ENCODE measurements at regions not wholly inside any gene's neighbourhood (a gene's known extent, or its start where the extent isn't known, plus 50 kb on each side); places are given as distances from the start of the nearest gene placed in this dataset.
"Not testable (repeated sequence)": the region's sequence is repeated elsewhere in the genome, so short reads cannot be mapped to it uniquely, and the experiment has no call there.

DNA sequence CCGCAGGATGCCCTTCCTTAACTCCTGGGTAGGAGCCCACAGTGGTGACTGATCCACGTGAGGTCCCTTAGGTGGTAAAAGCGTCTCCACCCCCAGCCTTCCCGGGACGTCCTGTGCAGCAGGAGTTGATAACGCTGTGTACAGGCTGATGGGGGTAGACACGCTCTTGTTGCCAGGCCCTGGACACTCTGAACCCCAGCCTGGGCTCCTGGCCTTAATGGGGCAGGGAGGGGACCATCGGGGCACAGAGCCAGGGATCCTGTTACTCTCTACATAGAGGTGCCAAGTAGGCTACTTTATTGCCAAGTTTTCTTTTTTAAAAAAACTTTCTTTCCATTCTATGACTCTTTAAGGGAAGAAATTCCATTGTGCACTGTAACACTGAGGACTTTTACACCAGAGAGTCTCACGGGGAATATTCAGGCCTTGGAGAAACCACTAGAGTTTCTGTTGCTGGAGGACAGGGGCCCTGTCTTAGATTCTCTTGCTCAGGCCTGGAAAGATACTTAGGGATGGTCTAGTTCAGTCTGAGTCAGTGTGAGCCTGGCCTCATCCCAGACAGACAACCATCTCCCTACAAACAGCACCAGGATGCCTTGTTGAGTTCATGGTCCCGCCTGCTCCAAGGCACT lies 104.3 kb upstream of the RNU6-1 start:
- DNase-seq (ENCODE audit: low read depth): no peak

DNA sequence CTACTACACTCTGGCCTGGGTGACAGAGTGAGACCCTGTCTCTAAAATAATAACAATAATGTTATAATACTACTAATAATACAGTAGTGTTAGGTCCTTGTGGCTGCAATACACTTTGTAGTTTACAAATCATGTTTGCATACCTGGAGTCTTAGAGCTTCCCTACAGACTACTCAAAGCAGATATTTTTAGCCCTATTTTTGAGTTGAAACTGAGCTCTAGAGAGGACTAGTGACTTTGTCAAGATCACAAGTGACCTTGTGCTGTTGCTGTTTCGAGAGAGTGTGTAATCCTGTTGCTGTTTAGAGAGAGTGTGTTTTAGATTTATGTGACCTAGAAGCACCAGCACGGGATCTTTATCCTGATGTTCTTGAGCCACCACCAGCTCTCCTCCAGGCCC lies 105.3 kb upstream of the RNU6-1 start:
- DNase-seq (ENCODE audit: low read depth): no peak

DNA sequence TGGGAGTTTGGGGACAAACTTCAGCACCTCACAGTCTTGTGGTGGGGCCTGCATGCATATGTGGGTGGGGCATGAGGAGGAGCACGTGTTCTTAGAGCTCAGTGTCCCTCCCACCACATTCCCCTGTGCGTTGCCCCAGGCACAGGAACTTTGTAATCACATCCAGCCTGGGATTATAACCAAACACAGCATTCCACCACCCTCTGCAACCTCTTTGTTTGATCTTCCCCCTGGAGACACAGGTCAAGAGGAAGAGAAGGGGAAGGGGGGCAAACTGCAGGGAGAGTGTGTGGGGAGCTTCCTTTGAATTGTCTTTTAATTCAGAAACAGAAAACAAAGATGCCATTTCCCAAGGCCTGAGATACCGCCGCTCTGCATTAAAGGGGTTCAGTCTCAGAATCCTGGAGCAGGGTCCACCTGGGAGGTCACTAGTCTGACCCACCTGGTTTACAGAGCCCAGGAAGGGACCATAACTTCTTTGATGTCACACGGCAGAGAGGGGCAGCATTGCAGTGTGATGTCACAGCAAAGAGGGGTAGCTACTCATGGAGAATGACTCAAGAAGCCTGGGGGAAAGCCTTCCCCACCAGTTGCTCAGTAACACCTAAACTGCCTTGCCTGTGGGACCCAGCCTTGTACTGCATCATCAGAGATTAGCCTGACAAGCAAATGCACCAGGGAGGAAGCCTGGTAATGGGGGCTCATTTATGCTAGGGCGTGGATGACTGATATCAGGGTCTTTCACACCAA lies 106.3 kb upstream of the RNU6-1 start:
- no peak for DNase-seq (ENCODE audit: low read depth)

DNA sequence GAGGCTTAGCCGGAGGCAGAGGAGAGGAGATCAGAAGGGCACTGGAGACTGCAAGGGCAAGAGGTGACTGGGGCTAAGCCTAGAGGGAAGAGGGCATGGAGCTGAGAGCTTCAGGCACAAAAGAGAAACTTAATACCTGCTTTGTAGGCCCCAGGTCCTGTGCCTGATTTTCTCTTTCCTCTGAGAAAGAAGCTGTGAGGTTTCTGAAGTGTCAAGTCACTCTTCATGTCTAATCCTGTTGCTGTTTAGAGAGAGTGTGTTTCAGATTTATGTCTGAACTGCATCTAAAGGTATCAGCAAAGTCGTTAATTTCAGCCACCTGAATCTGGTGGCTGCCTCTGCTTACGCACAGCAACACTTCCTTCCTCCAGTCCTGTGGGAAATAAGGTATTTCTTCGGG lies 106.9 kb upstream of the RNU6-1 start:
- DNase-seq (ENCODE audit: low read depth): no peak

DNA sequence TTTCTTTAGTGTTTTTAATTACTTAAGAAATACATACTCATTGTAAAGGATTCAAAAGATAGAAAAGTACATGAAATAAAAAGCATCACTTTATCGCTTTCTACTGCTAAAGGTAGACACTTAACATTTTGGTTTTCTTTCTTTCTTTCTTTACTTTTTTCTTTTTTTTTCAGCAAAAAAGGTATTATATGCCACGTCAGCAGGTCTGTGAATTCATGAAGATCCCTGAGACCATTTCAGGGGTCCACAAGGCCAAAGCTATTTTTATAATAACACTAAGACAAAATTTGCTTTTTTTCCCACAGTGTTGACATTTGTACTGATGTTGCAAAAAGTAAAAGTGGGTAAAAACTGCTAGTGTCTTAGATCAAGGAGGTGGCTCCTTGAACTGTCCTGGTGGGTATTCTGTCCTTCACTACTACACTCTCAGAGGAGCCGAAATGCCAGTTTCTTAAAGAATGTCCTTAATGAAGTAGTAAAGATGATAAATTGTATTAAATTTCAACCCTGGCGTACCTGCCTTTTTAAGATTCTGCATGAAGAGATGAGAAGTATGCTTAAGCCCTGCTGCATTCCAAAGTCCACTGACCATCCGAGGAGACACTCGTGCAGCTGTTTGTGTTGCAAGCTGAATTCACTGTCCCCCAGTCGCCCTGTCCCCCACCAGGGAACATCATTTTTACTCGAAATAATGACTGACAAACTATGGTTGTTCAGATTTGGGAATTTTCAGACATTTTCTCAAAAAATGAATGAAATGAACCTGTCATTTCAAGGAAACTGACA lies 106.7 kb upstream of the PIAS1 start:
- DNase-seq (ENCODE audit: low read depth): no peak

DNA sequence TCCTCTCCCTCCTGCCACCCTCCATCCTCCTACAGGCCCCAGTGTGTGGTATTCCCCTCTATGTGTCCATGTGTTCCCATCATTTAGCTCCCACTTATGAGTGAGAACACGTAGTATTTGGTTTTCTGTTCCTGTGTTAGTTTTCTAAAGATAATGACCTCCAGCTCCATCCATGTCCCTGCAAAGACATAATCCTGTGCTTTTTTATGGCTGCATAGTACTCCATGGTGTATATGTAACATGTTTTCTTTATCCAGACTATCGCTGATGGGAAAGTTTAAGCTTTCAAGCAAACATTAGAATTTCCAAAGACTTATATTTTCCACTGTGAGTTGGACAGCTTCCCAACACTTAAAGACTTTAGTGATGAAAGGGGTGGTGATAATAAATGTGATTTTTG lies 105.9 kb upstream of the PIAS1 start:
- DNase-seq (ENCODE audit: low read depth): no peak

DNA sequence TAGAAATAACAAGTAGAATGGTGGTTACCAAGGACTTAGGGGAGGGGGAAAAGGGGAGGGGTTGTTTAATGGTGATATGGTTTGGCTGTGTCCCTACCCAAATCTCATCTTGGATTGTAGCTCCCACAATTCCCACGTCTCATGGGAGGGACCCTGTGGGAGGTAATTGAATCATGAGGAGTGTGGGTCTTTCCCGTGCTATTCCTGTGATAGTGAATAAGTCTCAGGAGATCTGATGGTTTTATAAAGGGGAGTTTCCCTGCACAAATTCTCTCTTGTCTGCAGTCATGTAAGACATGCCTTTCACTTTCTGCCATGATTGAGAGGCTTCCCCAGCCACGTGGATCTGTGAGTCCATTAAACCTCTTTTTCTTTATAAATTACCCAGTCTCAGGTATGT lies 102.9 kb upstream of the PIAS1 start:
- DNase-seq (ENCODE audit: low read depth): not testable (repeated sequence)

DNA sequence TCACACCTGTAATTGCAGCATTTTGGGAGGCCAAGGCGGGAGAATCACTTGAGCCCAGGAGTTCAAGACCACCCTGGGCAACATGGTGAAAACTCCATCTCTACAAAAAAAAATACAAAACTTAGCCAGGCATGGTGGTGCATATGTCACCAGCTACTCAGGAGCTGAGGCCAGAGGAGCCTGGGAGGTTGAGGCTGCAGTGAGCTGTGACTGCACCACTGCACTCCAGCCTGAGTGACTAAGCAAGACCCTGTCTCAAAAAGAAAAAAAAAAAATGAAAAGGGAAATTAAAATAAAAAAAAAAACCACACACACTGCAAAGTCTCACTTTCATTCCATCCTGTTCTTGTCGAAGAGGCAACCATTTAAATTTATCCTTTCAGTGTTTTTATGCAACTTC lies 100.8 kb upstream of the PIAS1 start:
- DNase-seq (ENCODE audit: low read depth): no peak

DNA sequence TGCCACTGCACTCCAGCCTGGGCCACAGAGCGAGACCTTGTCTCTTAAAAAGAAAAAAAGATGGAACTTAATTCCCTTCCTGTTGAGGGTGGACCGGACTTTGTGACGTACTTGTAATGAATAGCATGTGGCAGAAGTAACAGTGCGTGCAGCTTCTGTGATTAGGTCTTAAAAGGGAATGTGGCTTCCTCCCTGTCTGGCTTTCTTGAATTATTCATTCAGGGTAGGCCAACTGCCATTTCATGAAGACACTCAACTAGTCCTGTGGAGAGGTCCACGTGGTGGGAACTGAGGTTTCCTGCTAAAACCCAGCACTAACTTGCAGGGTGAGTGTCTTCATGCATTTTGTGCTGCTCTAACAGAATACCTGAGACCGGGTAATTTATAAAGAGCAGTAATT lies 98.9 kb upstream of the PIAS1 start:
- DNase-seq (ENCODE audit: low read depth): no peak

DNA sequence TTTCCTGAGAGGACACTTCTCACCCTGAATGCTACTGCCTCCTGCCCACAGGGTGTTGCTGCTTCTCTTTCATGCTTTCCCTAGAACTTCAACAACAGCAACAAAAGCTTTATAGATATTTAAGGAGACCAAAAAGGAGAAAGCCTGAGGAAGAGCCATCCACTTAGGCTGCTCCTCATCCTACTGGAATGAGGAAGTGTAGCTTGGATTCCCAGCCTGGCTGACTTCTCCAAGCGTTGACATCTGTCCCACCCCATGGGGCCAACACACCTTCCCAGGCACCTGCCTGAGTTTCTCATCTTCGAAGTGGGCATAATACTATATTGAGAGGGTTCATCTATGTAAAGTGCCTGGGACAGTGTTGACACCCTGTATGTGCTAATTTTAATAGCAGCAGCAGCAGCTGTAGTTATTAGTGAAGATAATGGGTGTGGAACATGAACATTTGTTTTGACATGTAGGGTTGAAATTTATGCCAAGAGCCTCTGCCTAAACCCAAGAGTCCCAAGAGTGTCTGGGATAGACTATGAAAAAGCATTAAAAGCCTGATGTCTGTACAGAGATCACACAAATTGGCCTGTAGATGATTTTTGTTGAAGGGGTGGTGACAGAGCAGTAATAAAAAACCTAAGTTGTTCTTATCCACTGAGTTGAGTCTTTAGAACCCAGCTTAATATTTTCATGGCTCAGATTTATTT lies 96.5 kb upstream of the PIAS1 start:
- DNase-seq (ENCODE audit: low read depth): no peak

DNA sequence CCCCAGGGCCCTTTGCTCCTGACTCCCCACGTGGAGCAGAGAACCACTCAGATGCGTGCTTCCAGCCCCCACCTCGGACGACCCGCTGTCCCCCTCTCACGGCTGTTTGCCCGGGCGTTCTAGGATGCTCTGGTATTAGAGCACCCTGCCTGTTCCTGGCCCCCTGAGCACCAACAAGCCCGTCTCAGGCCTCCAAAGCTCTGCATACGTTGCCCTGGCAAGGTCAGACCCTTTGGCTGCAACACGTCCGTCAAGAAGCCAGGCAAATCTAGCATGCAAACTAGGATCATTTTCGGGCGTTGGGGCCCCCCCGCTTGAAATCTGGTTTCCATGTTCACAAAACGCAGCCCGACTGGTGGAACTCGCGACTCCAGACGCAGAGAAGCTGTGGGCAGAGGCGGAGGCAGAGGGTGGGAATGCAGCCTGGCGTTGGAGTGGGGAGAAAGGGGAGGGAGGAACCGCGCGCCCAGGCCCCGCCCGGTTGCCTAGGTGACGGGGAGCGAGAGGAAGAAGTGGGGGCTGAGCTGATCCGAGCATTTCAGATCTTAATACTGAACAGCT lies 86.2 kb upstream of the PIAS1 start:
- peak; percentile 22 for DNase-seq (ENCODE audit: low read depth)

DNA sequence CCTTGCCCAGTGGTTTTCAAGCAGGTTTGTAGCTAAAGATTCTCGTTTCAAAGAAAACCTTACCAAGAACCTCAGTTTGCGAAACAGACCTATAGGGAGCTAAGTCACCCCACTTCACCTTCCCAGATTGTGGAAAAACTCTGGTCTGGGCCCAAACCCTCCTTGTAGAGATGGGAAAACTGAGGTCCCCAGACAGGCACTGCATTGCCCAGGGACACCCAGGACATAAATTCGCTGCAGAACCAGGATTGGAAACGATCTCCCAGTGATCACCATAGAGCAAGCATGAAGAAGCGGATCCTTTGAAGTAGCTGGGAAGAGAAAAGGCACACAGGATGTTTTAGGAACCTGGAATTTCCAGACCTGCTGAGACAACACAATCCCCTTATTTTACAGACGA lies 85.6 kb upstream of the PIAS1 start:
- no peak for DNase-seq (ENCODE audit: low read depth)

DNA sequence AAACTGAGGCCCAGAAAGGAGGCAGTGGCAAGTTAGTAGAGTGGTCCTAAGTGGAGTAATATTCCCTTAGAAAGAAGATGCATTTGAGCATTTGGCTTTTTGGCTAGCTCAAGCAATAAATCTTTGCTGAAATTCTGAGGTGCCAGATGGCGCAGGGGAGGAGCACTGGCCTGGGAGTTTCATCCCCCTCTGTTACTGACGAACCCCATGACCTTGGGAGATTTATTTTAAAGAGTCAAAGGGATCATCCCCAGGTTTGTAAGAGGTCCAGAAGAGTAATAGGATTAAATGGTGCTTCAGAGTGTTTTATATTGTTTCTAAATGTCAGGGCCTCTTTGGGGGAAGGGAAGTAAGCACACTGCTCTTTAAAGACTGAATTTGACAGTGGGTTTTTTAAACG lies 85.1 kb upstream of the PIAS1 start:
- DNase-seq (ENCODE audit: low read depth): no peak

DNA sequence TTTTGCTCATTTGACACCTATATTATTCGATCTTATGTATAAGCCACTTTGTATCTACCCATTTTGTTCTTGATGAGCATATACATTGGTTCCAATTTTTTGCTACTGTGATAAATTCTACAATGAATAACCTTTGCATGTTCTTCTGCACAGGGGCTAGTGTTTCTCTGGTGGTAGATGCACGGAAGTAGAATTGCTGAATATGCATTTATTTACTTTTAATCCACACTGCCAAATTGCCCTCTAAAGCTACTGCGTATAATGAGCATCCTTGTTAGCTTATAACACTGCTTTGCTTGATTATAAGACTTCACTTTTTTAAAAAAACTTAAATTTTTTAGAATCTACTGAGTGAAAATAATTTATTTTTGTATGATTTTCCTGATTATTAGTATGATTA lies 84.2 kb upstream of the PIAS1 start:
- DNase-seq (ENCODE audit: low read depth): no peak

DNA sequence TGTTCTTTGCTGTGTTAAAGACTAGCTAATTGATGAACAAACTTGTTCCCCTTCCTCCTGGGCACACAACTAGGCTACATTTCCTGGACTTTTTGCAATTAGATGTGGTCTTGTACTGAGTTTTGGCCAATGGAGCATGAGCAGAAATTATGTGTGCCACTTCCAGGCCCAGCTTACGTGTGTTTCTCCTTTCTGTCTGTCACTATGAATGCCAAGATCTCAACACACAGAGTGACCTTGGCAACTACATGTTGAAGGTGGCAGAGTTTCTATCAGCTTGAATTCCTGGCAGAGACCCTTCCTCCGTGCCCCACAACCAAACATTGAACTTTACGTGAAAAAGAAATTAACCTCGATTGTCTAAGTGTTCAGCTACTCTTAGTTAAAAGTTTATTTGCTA lies 81.7 kb upstream of the PIAS1 start:
- DNase-seq (ENCODE audit: low read depth): no peak

DNA sequence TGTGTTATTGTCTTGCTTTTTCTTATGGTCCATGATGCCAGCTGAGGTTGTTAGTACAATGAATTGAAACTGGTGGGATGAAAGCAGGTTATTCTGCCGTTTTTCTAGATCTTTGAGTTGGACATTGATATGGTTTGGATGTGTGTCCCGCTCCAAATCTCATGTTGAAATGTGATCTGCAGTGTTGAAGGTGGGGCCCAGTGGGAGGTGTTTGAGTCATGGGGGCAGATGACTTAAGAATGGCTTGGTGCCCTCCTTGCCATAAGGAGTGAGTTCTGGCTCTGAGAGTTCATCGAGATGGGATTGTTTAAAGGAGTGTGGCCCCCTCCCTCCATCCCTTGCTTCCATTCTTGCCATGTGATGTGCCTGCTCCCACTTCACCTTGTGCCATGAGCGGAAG lies 80.3 kb upstream of the PIAS1 start:
- no peak for DNase-seq (ENCODE audit: low read depth)

DNA sequence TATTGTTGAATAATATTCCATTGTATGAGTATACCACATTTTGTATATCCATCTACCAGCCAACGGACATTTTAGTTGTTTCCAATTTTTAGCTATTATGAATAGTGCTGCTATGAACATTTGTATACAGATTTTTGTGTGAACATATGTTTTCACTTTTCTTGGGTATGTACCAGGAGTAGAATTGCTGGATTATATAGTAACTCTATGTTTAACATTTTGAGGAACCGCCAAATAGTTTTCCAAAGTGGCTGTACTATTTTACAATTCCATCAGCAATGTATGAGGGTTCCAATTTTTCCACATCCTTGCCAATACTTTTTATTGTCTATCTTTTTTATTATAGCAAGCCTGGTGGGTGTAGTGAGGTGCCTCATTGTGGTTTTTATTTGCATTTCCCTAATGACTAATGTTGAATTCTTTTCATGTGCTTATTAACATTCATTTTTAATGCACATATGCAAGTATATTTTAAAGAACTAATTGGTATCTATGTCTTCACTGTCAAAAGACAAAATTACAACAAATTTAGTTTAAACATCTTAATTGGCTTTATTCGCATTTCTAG lies 77.5 kb upstream of the PIAS1 start:
- DNase-seq (ENCODE audit: low read depth): no peak

DNA sequence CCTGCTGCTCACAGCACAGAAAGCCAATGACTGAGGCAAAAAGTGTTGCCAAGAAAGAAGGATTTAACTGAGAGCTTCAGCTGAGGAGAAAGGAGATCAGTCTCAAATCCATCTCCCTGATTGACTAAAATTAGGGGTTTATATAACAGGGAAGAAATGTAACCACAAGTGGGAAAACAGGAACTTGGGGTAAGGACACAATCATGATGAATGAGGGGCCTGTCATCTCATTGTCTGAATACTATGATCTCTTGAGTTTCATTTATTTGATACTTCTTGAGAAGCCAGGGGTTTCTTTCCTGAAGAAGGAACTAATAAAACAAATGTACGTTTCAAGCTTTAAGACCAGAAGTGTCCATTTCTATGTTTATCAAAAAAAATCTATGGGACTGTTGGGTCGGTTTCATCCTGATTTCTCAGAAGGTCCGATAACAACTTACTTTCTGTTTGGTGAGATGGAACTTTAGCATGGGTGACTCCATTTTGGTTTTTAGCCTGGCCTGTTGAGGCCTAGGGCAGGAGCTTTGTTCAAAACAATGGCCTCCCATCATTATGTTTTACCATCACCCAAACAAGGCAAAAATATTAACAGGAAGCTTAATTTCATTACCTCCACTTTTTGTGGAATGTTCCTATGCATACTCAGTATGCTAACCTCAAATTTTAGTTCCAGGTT lies 76.6 kb upstream of the PIAS1 start:
- no peak for DNase-seq (ENCODE audit: low read depth)

DNA sequence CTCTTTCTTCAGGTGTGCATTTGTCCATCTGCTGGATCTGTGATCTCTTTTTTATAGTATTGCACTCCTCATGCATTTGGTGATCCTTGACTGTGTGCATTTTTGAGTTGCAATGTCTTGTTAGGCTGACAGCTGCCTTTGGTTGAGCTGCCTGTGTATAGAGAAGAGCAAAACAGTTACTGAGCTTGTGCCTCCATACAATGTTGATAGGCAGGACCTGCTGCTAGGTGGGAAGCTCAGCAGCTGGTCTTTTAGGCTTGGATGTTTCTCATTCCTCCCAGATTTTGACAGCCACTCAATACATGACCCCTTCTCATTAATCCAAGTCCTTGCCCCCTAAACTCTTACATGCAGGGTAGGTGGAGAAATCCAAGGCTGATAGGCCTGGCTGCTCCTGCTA lies 74.8 kb upstream of the PIAS1 start:
- no peak for DNase-seq (ENCODE audit: low read depth)

DNA sequence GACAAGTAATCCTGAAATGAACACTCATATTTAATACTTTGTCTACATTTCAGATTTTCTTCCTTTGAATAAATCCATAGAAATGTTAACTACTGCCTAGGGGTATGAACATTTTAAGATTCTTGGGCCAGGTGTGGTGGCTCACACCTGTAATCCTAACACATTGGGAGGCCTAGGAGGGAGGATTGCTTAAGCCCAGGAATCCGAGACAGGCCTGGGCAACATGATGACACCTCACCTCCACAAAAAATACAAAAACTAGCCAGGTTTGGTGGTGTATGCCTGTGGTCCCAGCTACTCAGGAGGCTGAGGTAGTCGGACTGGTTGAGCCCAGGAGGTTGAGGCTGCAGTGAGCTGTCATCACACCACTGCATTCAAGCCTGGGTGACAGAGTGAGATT lies 73.9 kb upstream of the PIAS1 start:
- DNase-seq (ENCODE audit: low read depth): no peak

Measured in LHCN-M2 (cell line).